Kidney (tissue), 13 donors: ENCODE measurements at regions not wholly inside any gene's neighbourhood (a gene's known extent, or its start where the extent isn't known, plus 50 kb on each side); places are given as distances from the start of the nearest gene placed in this dataset.

Experiments used
- DNase-seq, 5 donors: peaks; one replicate each; pipeline ENCODE4 v3.0.0-alpha.2; 2013 to 2020
- FAIRE-seq: peaks from 2 replicates; lab custom pipeline; 2012; peaks lifted over from hg19 to GRCh38; lab: Jason Lieb, UNC
- H3K27ac ChIP-seq, 2 donors: one replicate each; pipeline ENCODE4 v1.7.0; 2013; ENCODE audit warnings: low read depth in 2 of 2, low read length in 2 of 2, inconsistent platforms in 1 of 2
- H3K27me3 ChIP-seq: one replicate; pipeline ENCODE4 v1.7.1; 2013; ENCODE audit warnings: low read length, inconsistent platforms; ENCODE audit not compliant: control insufficient read depth, insufficient read depth
- H3K36me3 ChIP-seq, 3 donors: one replicate each; pipeline versions ENCODE4 v1.7.0 to v1.7.1; 2013; ENCODE audit warnings: low read length in 3 of 3, control low read depth in 1 of 3, inconsistent platforms in 1 of 3; ENCODE audit not compliant: insufficient read depth in 3 of 3, control insufficient read depth in 2 of 3
- H3K4me1 ChIP-seq, 3 donors: one replicate each; pipeline versions ENCODE4 v1.7.0 to v1.7.1; 2013; ENCODE audit warnings: low read length in 3 of 3, inconsistent platforms in 1 of 3, low read depth in 1 of 3; ENCODE audit not compliant: control insufficient read depth in 2 of 3, insufficient read depth in 2 of 3
- H3K4me3 ChIP-seq, 3 donors: one replicate each; pipeline versions ENCODE4 v1.7.0 to v1.8.1; 2013; ENCODE audit warnings: low read length in 3 of 3, control low read depth in 1 of 3, inconsistent platforms in 1 of 3
- H3K9ac ChIP-seq, 3 donors: one replicate each; pipeline versions ENCODE4 v1.7.0 to v1.7.1; 2013; ENCODE audit warnings: low read length in 3 of 3, control low read depth in 1 of 3, inconsistent platforms in 1 of 3
- H3K9me3 ChIP-seq, 3 donors: one replicate each; pipeline versions ENCODE4 v1.7.0 to v1.7.1; 2013; ENCODE audit warnings: low read length in 3 of 3, control low read depth in 1 of 3, inconsistent platforms in 1 of 3; ENCODE audit not compliant: control insufficient read depth in 2 of 3, insufficient read depth in 1 of 3
- intact Hi-C: fragments of 100-400 bp; cut with DNase I; formaldehyde crosslinking; loops from one replicate; pipeline ENCODE4 v1.11.1; 2022
- TF ChIP-seq, protein P1 (sequence below): IDR thresholded peaks from 3 replicates; pipeline ENCODE4 v1.5.1; 2012; ENCODE audit warnings: mild to moderate bottlenecking, moderate library complexity, borderline replicate concordance; ENCODE audit not compliant: insufficient read depth; ENCODE audit errors: extremely low read depth
- donor health status: control.
- donor health status: control.
- donor health status: control.
- donor health status: control.
- donor health status: control.
- donor health status: DM: yes; HTN: yes; CAD: no.
- donor health status: Normal renal cell carcinoma (clear cell type).

- DNase-seq = no peak
- no peaks in the 10 kb centered on the region for H3K27me3 ChIP-seq
- FAIRE-seq = no peak
- H3K4me1 ChIP-seq = no peaks in the 10 kb centered on the region
- no peak overlapping the region for H3K9ac ChIP-seq
- TF ChIP-seq, protein P1, sequence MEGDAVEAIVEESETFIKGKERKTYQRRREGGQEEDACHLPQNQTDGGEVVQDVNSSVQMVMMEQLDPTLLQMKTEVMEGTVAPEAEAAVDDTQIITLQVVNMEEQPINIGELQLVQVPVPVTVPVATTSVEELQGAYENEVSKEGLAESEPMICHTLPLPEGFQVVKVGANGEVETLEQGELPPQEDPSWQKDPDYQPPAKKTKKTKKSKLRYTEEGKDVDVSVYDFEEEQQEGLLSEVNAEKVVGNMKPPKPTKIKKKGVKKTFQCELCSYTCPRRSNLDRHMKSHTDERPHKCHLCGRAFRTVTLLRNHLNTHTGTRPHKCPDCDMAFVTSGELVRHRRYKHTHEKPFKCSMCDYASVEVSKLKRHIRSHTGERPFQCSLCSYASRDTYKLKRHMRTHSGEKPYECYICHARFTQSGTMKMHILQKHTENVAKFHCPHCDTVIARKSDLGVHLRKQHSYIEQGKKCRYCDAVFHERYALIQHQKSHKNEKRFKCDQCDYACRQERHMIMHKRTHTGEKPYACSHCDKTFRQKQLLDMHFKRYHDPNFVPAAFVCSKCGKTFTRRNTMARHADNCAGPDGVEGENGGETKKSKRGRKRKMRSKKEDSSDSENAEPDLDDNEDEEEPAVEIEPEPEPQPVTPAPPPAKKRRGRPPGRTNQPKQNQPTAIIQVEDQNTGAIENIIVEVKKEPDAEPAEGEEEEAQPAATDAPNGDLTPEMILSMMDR = no peak
- H3K36me3 ChIP-seq = no peaks in the 10 kb centered on the region
- H3K4me3 ChIP-seq = no peak overlapping the region
- no peak overlapping the region for H3K27ac ChIP-seq
- intact Hi-C loops = no loop called here
- H3K9me3 ChIP-seq = peaks cover 0 to under 1% (median 0%) of the 10 kb centered on the region in 3 donors
Measured at GRCh38 chr3:153649286-153649839, 471.8 kb upstream of the ARHGEF26 start.

- Histone ChIP-seq H3K4me1 (no peaks in the 10 kb centered on the region), H3K4me3 (no peak overlapping the region), H3K27ac (no peak overlapping the region), H3K36me3 (no peaks in the 10 kb centered on the region), H3K9me3 (no peaks in the 10 kb centered on the region), H3K27me3 (no peaks in the 10 kb centered on the region), H3K9ac (no peak overlapping the region)
- DNase-seq (no peak), FAIRE-seq (no peak)
- TF ChIP-seq, protein P1 = no peak
- intact Hi-C loops = no loop called here
Measured at GRCh38 chr3:153652076-153652475, 469.1 kb upstream of the ARHGEF26 start.

GRCh38 chr3:153657046-153657445, 464.1 kb upstream of the ARHGEF26 start:
- TF ChIP-seq, protein P1 = no peak
- no peak for DNase-seq
- H3K36me3 ChIP-seq = no peaks in the 10 kb centered on the region
- no peak overlapping the region for H3K27ac ChIP-seq
- H3K4me1 ChIP-seq = no peaks in the 10 kb centered on the region
- no peak overlapping the region for H3K9ac ChIP-seq
- intact Hi-C loops = no loop called here
- no peak overlapping the region for H3K4me3 ChIP-seq
- no peaks in the 10 kb centered on the region for H3K9me3 ChIP-seq
- no peak for FAIRE-seq
- H3K27me3 ChIP-seq = no peaks in the 10 kb centered on the region

DNA sequence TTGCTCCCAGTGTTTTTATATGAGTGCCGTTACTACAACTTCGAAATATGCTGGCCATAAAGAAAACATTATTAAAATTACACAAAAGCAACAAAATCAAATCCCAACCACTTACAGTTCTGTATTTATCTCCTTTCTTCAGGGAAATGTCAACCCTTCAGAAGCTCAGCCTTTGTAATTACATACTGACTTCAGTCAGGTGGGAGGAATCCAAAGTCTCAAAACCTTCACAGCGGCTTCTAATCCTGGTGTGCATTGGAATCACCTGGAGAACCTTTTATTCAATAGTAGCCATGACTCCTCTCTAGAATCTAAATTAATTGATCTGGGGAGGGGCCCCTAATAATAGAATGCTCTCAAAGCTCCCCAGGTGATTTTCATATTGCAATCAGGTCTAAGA, 463.7 kb upstream of the ARHGEF26 start:
- TF ChIP-seq, protein P1 = no peak
- Histone ChIP-seq H3K9me3 (no peaks in the 10 kb centered on the region), H3K27ac (no peak overlapping the region), H3K4me3 (no peak overlapping the region), H3K4me1 (no peaks in the 10 kb centered on the region), H3K36me3 (no peaks in the 10 kb centered on the region), H3K27me3 (no peaks in the 10 kb centered on the region), H3K9ac (no peak overlapping the region)
- intact Hi-C loops = no loop called here
- FAIRE-seq (no peak), DNase-seq (no peak)
